BLaER1 treated with 17β-estradiol and CSF1 and Interleukin-3, amounts not matched to agents 10 nM and 100 nM (cell line): ENCODE measurements at regions not wholly inside any gene's neighbourhood (a gene's known extent, or its start where the extent isn't known, plus 50 kb on each side); places are given as distances from the start of the nearest gene placed in this dataset.

Experiments
- H3K27ac ChIP-seq, 11 experiments: shearing (Covaris generic); formaldehyde crosslinking; 2 replicates each; pipeline ENCODE4 v1.8.1; 2022
- H3K27me3 ChIP-seq, 11 experiments: shearing (Covaris generic); formaldehyde crosslinking; 2 replicates each; pipeline ENCODE4 v1.8.1; 2022
- H3K36me3 ChIP-seq, 11 experiments: shearing (Covaris generic); formaldehyde crosslinking; 2 replicates each; pipeline ENCODE4 v1.8.1; 2022
- H3K4me1 ChIP-seq, 10 experiments: shearing (Covaris generic); formaldehyde crosslinking; 2 replicates each; pipeline ENCODE4 v1.8.1; 2022
- H3K4me2 ChIP-seq, 11 experiments: shearing (Covaris generic); formaldehyde crosslinking; 2 replicates each; pipeline ENCODE4 v1.8.1; 2022
- H3K4me3 ChIP-seq, 10 experiments: shearing (Covaris generic); formaldehyde crosslinking; 2 replicates each; pipeline ENCODE4 v1.8.1; 2022
- H3K9ac ChIP-seq, 11 experiments: shearing (Covaris generic); formaldehyde crosslinking; 2 replicates each; pipeline ENCODE4 v1.8.1; 2022
- H3K9me3 ChIP-seq, 11 experiments: shearing (Covaris generic); formaldehyde crosslinking; replicated peaks in 1 of 11; 2 replicates each; pipeline ENCODE4 v1.8.1; 2022
- H4K20me1 ChIP-seq, 11 experiments: shearing (Covaris generic); formaldehyde crosslinking; 2 replicates each; pipeline ENCODE4 v1.8.1; 2022
- Cebpa-rat ChIP-seq, 11 experiments: shearing (Covaris generic); IDR thresholded peaks; 2 replicates each; pipeline ENCODE4 v1.8.1; 2022

GRCh38 chr15:35991386-35991785 is 445.4 kb upstream of the DPH6 start:
- TF ChIP-seq Cebpa-rat (IDR thresholded peaks at IDR 0.05), result no peak
- Histone ChIP-seq H3K27me3 (no peaks in the 10 kb centered on the region), H3K4me3 (no peak overlapping the region), H3K9me3 (no peaks in the 10 kb centered on the region), H3K4me2 (no peak overlapping the region), H3K36me3 (no peaks in the 10 kb centered on the region), H3K27ac (no peak overlapping the region), H4K20me1 (no peaks in the 10 kb centered on the region; a peak in 1 of 22 replicates), H3K4me1 (no peaks in the 10 kb centered on the region), H3K9ac (no peak overlapping the region)

DNA sequence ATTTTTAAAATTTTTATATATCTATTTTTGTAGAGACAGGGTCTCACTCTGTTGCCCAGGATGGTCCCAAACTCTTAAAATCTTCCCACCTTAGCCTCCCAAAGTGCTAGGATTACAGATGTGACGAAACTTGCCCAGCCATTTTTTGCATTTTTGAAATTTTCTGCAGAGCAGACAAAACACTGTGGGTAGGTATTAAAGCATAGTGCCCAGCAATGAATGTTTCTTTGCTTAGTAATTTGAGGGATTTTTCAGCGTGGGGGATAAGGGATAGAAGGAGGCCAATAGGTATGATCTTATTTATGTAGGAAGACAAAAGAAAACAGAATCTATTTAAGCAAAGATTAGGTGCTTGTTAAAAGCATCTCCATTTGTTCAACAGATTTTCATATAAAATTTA is 446.8 kb upstream of the DPH6 start:
- H3K27me3 ChIP-seq, result no peaks in the 10 kb centered on the region
- no peaks in the 10 kb centered on the region; a peak in 1 of 22 replicates for H4K20me1 ChIP-seq
- no peaks in the 10 kb centered on the region for H3K36me3 ChIP-seq
- TF ChIP-seq Cebpa-rat (IDR thresholded peaks at IDR 0.05), result no peak
- no peaks in the 10 kb centered on the region for H3K4me1 ChIP-seq
- no peak overlapping the region for H3K9ac ChIP-seq
- H3K4me2 ChIP-seq, result no peak overlapping the region
- H3K4me3 ChIP-seq, result no peak overlapping the region
- H3K27ac ChIP-seq, result no peak overlapping the region
- H3K9me3 ChIP-seq, result no peaks in the 10 kb centered on the region

GRCh38 chr15:35993196-35993595 is 447.2 kb upstream of the DPH6 start:
- Histone ChIP-seq H3K36me3 (no peaks in the 10 kb centered on the region), H3K4me1 (no peaks in the 10 kb centered on the region), H3K9ac (no peak overlapping the region), H3K4me3 (no peak overlapping the region), H3K27me3 (no peaks in the 10 kb centered on the region), H4K20me1 (no peaks in the 10 kb centered on the region; a peak in 1 of 22 replicates), H3K4me2 (no peak overlapping the region), H3K27ac (no peak overlapping the region), H3K9me3 (no peaks in the 10 kb centered on the region)
- TF ChIP-seq Cebpa-rat (IDR thresholded peaks at IDR 0.05), result no peak

GRCh38 chr15:35994876-35995275 is 448.9 kb upstream of the DPH6 start:
- Histone ChIP-seq H3K27me3 (no peaks in the 10 kb centered on the region), H3K4me3 (no peak overlapping the region), H3K27ac (no peak overlapping the region), H3K9me3 (no peaks in the 10 kb centered on the region), H4K20me1 (no peaks in the 10 kb centered on the region; a peak in 1 of 22 replicates), H3K36me3 (no peaks in the 10 kb centered on the region), H3K4me1 (no peaks in the 10 kb centered on the region), H3K4me2 (no peak overlapping the region), H3K9ac (no peak overlapping the region)
- no peak for TF ChIP-seq Cebpa-rat (IDR thresholded peaks at IDR 0.05)

DNA sequence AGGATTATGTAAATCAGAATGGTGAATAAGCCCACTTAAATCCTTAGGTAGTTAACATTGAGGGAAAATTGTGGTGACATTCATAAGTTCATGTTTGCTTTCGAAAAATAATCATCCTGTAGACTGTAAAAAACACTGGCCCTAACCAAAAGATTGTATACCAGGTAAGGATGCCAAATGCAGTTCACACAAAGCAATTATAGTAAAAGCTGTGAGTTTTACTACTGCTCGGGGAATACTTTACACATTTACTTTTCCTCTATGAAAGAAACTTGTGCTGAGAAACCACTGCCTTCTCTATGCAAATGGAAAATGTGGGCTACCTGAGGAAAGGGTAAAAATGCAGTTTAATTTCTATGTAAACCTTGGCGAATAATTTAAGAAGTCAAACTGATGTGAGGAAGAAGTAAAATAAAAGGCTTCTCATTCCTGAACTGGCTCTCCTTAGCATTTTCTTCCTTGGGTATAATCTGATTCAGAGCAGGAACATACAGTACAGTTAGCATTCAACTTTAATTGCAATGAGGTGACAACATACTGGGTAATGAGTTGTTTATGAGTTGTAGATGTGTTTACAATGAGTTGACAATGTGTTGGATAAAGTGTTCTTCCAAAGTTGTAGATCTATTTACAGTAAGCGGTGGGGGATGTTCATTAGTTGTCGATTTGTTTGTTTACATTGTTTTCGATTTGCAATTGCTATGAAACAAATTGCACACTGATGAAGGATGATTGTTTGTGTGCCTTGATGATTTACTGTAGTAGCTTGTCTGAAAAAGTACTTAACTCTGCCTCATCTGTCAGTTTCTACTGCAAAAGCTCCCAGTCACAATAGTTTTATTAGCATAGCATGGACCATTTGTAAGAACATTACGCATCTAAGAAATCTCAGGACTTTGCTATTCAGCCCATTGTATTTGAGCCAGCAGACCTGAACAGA is 453.0 kb upstream of the DPH6 start:
- Histone ChIP-seq H3K27me3 (no peaks in the 10 kb centered on the region), H3K27ac (no peak overlapping the region), H3K36me3 (no peaks in the 10 kb centered on the region), H3K9me3 (no peaks in the 10 kb centered on the region), H3K9ac (no peak overlapping the region), H3K4me2 (no peak overlapping the region), H4K20me1 (no peaks in the 10 kb centered on the region; a peak in 1 of 22 replicates), H3K4me1 (no peaks in the 10 kb centered on the region), H3K4me3 (no peak overlapping the region)
- TF ChIP-seq Cebpa-rat (IDR thresholded peaks at IDR 0.05), result no peak

DNA sequence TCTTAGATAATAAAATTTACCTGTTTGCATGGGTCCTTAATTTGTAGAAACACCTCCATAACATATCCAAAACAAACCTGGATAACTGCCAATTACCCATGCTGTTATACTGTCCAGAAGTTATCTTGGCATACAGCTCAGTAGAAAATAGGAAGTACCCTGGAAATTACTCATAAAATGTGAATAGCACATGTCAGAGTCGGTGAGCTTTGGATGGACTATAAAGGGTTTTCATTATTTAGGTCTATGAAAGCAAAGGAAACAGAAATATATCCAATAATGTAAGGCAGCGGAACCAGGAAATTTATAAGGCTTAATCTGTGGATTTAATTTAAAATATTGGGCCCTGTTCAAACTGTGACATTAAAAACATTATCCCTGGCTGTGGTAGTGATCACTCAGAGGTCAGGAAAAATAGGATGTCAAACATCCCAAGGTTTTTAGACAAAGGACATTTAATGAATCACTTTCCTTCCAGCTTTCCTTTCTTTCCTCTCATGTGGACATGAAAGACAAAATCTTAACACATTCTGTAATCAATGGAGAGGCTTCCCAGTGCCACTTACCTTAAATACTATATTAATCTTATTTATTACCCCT is 459.0 kb upstream of the DPH6 start:
- H3K36me3 ChIP-seq, result no peaks in the 10 kb centered on the region
- TF ChIP-seq Cebpa-rat (IDR thresholded peaks at IDR 0.05), result no peak
- H3K4me2 ChIP-seq, result no peak overlapping the region
- no peaks in the 10 kb centered on the region for H3K4me1 ChIP-seq
- H3K9ac ChIP-seq, result no peak overlapping the region
- H4K20me1 ChIP-seq, result no peaks in the 10 kb centered on the region; a peak in 1 of 22 replicates
- peaks cover 4 to 14% (median 7%) of the 10 kb centered on the region in 11 experiments; a peak in 13 of 22 replicates for H3K9me3 ChIP-seq
- no peak overlapping the region for H3K27ac ChIP-seq
- no peak overlapping the region for H3K4me3 ChIP-seq
- no peaks in the 10 kb centered on the region for H3K27me3 ChIP-seq

DNA sequence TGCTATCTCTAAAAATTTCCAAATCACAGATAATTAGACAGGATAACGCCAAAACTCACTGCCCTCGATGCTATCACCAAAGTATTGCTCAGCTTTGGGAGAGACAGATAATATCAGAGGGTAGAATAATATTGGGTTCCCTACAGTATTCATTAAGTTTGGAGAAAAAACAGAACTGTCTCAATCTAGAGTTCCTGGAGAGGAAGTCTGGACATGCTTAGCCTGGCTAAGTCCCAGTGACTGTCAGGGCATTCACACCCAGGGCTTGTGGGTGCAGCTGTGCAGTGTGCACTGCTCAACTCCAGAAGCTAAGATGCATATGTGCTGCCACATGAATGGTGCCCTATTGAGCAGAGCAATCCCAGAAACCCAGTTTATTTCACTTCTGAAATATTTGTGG is 459.6 kb upstream of the DPH6 start:
- Histone ChIP-seq H4K20me1 (no peaks in the 10 kb centered on the region; a peak in 1 of 22 replicates), H3K4me2 (no peak overlapping the region), H3K9me3 (peaks cover 4 to 14% (median 7%) of the 10 kb centered on the region in 11 experiments; a peak in 13 of 22 replicates), H3K36me3 (no peaks in the 10 kb centered on the region), H3K4me1 (no peaks in the 10 kb centered on the region), H3K9ac (no peak overlapping the region), H3K27ac (no peak overlapping the region), H3K4me3 (no peak overlapping the region), H3K27me3 (no peaks in the 10 kb centered on the region)
- TF ChIP-seq Cebpa-rat (IDR thresholded peaks at IDR 0.05), result no peak

- H3K27ac ChIP-seq, result no peak overlapping the region
- H3K4me2 ChIP-seq, result no peak overlapping the region
- TF ChIP-seq Cebpa-rat (IDR thresholded peaks at IDR 0.05), result no peak
- no peak overlapping the region for H3K4me3 ChIP-seq
- H3K36me3 ChIP-seq, result no peaks in the 10 kb centered on the region
- no peaks in the 10 kb centered on the region for H3K4me1 ChIP-seq
- no peaks in the 10 kb centered on the region for H3K27me3 ChIP-seq
- H3K9me3 ChIP-seq, result peaks cover 4 to 14% (median 7%) of the 10 kb centered on the region in 11 experiments; a peak in 13 of 22 replicates
- H4K20me1 ChIP-seq, result no peaks in the 10 kb centered on the region; a peak in 1 of 22 replicates
- no peak overlapping the region for H3K9ac ChIP-seq
Observed at GRCh38 chr15:36007699-36008098, 461.7 kb upstream of the DPH6 start.

- Histone ChIP-seq H3K4me1 (no peaks in the 10 kb centered on the region), H3K9me3 (peaks cover 4 to 14% (median 7%) of the 10 kb centered on the region in 11 experiments; a peak in 13 of 22 replicates), H3K27me3 (no peaks in the 10 kb centered on the region), H3K27ac (no peak overlapping the region), H3K36me3 (no peaks in the 10 kb centered on the region), H3K4me2 (no peak overlapping the region), H3K4me3 (no peak overlapping the region), H3K9ac (no peak overlapping the region), H4K20me1 (no peaks in the 10 kb centered on the region; a peak in 1 of 22 replicates)
- TF ChIP-seq Cebpa-rat (IDR thresholded peaks at IDR 0.05), result no peak
Observed at GRCh38 chr15:36008719-36009118, 462.8 kb upstream of the DPH6 start.
